Renal pelvis (tissue), 1 donor: ENCODE measurements at regions not wholly inside any gene's neighbourhood (a gene's known extent, or its start where the extent isn't known, plus 50 kb on each side); places are given as distances from the start of the nearest gene placed in this dataset.
"Not testable (repeated sequence)": the region's sequence is repeated elsewhere in the genome, so short reads cannot be mapped to it uniquely, and the experiment has no call there.

Source experiments
- DNase-seq: peaks from one replicate; pipeline ENCODE4 v3.0.0-alpha.2; 2013

- DNase-seq, result no peak
Observed at GRCh38 chr15:36075333-36075732, 504.1 kb upstream of the CDIN1 start.

- no peak for DNase-seq
Observed at GRCh38 chr15:36079021-36079420, 500.4 kb upstream of the CDIN1 start.

DNA sequence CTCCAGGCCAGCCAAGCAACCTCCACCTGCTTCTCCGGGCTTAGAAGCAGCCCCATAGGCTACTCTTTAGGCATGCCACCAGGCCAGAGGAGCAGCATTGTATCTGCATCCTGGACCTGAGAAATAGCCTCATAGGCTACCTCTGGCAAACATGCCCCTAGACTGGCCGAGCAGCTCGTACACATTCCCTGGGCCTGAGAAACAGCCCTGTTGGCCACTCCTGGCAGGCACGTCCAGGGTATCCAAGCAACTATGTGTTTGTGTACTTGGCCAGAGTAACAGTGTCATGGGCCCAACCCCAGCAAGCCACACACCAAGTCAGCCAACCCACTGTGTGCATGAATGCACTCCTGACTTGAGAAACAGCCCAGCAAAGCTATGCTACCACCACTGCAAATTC lies 498.7 kb upstream of the CDIN1 start:
- DNase-seq, result no peak

DNA sequence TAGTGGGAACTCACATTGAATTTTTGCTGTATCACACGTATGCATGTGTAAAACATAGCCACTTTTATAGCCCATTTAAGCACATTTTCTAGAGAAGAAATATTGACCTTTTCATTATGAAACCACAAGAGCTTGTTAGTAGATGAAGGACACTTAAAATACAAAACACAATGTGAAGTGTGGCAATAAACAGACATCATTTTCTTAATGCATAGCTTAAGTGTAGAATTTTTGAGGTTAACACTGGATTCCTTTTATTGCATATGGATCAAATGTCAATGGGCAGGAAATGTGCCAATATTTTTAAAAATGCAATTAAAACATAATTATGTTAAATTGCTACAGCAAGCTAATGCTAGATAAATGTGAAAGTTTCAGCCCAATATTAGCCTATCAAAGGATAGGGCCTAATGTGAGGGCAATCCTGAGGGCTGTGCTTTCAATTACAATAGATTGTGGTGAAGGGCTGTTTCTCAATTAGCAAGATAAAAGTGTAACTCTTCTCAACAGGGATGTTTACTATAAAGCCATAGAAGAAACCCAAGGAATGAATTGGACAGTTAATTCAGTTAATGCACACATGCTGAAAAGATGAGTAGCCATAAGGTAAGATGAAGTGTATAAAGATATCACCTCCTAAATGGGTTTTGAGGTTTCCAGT lies 489.0 kb upstream of the CDIN1 start:
- no peak for DNase-seq

DNA sequence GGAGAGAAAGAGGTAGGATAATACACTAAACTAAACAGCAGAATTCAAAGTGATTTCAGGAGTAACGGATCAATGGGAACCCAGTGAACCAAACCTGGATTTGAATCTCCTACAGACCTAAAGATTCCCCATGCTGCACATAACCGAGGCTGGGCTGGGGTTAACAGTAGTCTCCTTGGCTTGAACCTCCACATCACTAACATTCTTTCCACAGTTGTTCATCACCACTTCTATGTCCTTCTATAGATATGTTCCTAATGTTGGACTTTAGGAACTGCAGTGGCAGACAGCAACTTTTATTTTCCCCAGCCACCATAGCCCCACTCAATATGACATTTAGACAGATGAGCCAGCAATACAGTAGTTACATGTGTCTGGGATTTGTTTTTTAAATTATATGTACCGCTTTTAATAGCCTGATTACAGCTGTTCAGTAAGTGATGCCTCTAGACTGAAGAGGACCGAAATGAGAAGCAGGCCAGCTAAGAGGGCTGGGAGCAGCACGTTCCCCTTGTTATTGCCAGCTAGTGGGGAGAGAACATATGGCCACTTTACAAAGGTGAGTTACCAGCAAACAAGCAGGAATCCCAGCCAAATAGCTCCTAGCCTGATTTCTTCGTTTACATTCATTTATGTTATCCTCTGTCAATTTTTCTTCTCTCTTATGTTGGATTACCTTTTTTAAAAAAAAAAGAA lies 472.6 kb upstream of the CDIN1 start:
- DNase-seq, result no peak

- no peak for DNase-seq
Observed at GRCh38 chr15:36108541-36108940, 470.9 kb upstream of the CDIN1 start.

DNA sequence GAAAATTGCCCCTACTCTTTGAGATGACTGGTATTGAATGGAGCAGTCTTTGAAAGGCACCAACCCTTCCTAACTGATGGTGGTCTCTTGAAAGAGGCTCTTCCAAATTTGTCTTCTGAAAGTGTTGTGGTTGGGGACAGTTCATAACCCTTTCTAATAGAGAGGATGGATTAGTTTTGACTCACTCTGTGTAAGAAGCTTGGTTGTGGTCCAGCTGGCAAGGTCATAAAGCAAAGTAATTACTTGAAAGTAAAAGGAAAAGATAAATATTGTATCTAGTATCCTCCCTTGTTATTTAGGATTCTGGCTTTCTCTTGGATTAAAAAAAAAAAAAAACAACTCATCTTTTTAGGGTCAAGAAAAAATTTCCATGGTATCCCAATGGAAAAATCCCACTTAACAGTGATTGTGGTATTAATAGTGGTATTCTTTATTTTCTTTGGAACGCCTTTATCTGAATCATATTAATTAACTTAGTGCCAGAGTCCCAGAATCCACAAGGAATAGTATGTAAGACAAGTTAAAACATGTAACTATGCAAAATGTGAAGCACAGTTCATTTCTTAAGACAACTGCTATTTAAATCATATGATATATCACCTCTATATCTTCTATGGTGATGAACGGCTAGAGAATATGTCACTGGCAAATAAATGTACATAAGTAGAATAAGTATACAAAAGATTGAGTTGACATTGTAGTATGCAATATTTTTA lies 469.3 kb upstream of the CDIN1 start:
- peak; percentile 22 for DNase-seq

DNA sequence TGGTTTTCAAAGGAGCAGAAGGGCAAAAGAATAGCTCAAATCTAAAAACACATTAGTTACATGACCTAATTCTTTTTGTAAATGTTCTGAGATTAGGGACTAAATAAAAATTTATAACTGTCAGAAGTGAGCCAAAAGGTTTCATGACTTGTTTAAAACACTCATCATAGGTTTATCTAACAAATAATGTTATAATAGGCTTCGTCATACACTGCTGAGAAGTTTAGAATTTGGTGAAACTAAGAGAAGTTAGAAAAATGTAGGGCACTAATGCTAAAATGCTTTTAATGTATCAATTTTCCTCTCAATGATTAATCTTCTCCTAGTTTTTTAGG lies 468.8 kb upstream of the CDIN1 start:
- no peak for DNase-seq

DNA sequence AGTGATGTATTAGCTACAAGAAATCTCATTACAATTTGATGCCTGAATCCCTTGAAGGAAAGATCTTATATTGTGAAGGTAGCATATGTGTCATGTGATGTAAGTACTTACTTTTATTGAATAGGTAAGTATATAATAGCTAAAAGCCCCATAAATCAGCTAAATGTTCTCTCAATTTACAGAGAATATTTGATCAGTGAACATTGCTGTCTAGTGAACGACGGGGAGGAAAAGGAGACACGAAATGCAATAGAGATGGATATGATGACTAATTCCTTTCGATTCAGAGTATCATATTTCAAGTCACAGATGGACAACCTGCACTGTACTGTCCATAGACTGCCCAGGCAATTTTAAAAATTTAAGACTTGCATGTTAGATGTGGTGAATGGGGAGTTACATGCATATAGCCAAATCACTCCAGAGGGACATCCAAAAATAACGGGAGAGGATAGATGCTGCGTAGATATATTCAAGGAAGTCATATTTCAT lies 462.1 kb upstream of the CDIN1 start:
- no peak for DNase-seq

GRCh38 chr15:36126194-36126593 lies 453.2 kb upstream of the CDIN1 start:
- DNase-seq, result no peak

- no peak for DNase-seq
Observed at GRCh38 chr15:36130641-36131310, 448.6 kb upstream of the CDIN1 start.

DNA sequence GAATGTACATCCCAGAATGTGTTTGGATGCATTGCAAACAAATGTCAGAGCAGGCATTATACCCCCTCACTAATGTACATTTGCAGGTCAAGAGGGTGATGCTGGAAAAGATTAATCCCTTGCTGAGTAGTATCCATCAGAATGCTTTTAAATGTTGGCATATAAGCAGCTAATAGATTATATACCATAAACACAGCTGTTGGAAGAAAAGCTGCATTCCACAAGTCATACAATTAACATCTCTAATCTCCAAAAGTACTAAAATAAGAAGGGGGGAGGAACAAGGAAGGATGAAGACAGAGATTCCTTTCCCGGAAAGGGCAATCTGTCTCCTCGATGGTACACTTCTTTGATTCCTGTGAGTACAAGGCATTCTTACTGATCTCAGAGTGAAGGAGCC lies 445.7 kb upstream of the CDIN1 start:
- no peak for DNase-seq

DNA sequence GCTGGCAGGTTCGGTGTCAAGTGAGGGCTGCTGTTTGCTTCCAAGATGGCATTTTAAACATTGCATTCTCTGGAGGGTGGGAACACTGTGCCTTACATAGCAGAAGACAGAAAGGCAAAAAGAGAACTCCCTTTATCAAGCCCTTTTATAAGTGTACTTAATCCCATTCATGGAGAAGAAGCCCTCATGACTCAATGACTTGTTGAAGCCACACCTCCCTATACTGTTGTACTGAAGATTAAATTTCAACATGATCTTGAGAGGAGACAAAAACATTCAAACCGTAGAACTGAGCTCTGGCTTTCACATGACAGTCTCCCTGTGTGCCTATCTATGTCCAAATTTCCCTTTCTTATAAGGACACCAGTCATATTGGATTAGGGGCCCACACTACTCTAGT lies 443.4 kb upstream of the CDIN1 start:
- DNase-seq, result no peak

DNA sequence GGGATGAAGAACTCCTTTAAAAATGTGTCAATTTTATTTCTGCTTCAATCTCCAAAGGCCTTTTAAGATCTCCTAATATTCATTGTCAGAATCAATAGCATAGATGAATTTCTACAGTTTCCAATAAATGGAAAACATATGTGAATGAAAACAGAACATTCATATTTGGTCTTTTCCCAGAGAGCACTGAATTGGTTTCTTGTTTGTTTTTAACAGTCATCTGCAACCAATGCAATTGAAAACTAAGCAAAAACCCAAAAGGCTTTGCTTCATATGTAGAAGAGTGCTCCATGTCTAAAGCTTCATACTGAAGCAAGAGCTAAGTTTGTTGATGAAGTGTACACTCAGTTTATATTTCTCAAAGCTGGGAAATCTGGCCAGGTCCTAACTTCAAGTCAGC lies 426.5 kb upstream of the CDIN1 start:
- DNase-seq, result no peak

DNA sequence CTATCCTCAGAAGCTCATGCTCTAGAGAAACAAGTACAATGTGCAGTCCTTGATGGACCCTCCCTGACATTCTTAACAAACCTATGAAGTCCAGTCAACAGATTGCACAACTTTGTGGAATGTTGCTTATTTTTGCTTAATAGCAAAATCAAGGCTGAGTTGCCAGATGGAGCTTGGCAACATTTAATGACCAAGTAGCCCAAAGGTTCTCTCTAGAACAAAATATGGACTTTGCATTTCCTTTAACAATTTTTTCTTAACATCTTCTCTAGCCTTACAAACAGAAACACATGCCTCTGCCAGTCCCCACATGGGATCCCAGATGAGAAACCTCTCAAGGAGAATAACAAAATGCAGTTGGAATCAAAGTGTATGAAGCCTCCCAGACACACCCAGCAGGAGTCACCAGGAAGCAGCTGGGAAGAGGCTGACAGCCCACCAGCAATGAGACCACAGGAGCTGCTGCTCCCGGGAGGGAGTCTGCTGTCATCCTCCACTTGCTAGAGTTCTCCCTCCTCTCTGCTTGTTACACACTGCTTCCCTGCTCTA lies 422.5 kb upstream of the CDIN1 start:
- DNase-seq, result no peak

- DNase-seq, result no peak
Observed at GRCh38 chr15:36160351-36160750, 419.1 kb upstream of the CDIN1 start.

DNA sequence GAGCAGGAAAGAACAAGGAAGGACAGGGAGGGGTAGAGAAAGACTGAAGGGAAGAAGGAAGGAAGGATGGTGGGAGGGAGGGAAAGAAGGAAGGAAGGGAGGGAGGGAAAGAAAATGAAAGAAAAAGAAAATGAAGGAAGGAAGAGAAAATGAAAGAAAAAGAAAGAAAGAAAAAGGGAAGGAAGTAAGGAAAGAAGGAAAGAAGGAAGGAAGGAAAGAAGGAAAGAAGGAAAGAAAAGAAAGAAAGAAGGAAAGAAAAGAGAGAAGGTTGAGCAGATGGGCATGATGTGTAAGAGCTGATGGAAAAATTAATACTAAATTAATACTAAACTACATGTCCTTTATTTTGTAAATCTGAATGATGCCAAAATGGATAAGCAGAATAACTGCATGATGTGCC lies 418.3 kb upstream of the CDIN1 start:
- no peak for DNase-seq

DNA sequence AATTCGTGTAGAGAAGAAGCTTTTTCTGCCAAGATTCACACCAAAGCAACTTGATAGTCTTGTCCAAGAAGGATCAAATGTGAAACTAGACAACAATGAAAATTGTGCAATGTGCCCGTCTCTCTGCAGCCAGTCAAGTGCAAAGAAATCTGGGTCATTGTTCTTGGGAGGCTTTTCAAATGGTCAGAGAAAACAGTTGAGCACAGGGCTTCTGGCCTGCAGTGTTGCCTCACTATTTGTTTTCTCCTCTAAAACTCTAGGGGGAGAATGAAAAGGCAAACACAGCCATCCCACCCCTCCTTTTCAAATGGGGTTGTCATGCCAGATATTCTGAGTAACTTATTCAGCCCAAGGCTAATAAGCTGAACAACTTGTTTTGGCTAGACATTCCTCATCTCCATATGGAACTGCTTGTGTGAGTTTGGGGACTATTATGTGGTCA lies 417.6 kb upstream of the CDIN1 start:
- no peak for DNase-seq

DNA sequence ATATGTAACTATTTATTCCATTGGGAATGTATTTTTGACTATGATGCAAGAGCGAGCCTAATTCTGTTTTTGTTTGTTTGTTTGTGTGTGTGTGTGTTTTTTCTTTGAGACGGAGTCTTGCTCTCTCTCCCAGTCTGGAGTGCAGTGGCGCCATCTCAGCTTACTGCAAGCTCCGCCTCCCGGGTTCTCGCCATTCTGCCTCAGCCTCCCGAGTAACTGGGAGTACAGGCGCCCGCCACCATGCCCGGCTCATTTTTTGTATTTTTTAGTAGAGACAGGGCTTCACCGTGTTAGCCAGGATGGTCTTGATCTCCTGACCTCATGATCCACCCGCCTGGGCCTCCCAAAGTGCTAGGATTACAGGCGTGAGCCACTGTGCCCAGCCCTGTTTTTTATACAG lies 415.4 kb upstream of the CDIN1 start:
- DNase-seq, result not testable (repeated sequence)

DNA sequence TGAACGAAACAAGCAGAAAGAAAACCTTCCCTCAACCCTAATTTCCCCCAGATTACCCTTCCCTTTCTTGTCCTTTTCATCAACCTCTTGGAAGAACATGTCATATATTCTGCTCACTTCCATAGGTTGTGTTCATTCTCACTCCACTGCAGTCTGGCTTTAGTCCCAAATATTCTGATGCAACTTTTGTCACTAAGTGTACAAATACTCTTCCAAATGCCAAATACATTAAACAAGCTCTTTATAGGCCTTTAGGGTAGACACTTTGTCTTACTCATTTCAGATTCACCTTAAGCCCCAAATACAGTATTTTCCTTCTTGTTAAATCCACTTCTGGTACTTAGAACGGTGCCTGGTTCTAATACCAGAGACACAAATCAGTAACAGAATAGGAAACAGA lies 406.5 kb upstream of the CDIN1 start:
- DNase-seq, result no peak

DNA sequence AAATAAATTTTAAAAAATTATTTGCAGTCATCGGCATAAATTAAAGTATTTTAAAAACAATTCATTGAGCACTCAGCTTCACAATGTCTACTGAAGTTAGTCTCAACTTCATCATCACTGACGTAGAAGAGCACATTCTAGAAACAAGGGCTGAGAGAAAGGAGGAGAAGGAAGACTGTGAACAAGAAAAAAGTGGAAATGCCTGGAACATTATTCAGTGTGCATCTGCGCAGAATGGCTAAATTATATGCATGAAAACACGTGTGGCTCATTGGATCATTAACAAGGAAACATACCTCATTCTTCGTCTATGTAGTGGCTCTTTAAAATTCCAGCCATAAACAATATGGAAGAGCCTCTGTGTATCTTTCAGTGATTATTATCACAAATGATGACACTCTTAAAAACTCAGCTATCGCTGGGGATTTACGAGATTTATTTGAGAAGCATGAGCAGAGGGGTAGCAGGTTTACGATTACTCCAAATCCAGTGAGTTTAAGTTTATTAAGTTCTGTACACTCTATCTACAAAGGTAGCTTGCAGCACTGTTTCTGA lies 404.2 kb upstream of the CDIN1 start:
- no peak for DNase-seq

DNA sequence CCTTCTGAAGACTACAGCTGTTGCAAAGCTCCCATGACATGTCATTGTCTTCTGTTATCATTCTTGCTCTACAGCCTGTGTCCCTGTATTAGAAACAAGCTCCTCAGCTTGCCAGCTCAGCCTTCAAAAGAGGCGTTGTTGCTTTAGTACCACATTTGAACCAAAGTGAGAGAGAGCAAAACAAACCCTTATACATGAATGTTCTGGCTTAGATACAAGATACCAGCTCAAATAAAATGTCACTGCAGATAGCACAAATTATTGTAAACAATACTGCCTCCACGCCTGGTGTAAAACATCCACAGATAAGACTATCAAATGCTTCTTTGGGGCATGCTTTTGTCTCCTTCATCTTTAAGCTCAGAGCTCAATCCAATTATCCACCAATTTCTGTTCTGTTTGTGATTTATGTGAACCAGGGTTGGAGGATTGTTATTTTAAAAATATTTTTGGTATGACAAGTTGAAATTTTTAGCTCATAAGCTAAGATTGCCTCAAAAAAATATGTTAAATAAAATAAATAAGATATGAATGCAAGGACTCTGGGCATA lies 403.6 kb upstream of the CDIN1 start:
- no peak for DNase-seq
